IPS DF 19.7 (cell line): ENCODE measurements at regions not wholly inside any gene's neighbourhood (a gene's known extent, or its start where the extent isn't known, plus 50 kb on each side); places are given as distances from the start of the nearest gene placed in this dataset.

Source experiments
- DNase-seq: peaks from one replicate; pipeline ENCODE4 v3.0.0-alpha.2; 2013; ENCODE audit warnings: low read depth, low spot score

DNA sequence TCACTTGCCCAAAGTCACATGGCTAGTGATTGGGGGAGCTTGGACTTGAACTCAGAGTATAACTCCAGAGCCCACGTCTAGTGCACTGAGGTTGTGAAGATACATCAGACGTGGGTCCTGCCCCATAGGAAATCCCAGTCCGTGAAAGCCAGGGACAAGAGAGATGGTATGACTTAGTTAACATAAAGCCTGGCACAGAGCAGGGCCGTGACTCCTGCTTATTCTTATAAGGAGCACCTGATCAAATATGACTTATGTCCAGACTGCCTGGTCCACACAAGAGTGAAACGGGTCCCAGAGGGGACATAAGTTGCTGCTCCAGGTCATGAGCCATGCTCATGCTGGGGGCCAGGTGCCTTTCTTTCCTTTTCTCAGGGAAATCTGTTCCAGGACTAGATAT lies 166.3 kb upstream of the USP24 start:
- DNase-seq: no peak

DNA sequence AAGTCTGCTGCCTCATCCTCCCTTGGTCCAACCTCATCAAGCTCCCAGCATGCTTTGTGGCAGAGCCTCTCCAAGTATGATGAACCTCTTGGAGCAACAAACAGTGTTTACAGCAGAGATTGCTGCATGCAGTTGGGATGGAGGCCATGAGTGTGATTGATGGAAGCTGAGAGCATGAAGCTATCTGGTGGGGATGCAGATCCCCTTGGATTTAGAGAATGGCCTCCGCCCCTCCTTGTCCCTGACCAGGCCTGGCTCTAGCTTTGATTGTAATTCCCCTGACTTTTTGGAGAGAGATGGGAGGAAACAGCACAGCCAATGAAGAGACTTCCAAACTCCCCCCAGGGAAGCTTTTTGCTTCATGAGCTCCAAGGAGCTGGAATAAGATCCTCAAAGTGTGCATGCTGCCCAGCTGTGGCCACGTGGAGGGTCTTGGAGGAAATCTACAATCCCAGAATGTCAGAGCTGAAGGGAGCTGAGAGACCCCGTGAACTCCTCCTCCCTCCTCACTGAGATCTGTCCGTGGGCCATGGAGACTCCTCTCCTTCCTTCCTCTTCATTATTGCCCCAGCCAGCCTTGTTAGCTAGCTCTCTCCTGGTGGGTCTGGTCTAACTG lies 165.3 kb upstream of the USP24 start:
- DNase-seq: no peak

DNA sequence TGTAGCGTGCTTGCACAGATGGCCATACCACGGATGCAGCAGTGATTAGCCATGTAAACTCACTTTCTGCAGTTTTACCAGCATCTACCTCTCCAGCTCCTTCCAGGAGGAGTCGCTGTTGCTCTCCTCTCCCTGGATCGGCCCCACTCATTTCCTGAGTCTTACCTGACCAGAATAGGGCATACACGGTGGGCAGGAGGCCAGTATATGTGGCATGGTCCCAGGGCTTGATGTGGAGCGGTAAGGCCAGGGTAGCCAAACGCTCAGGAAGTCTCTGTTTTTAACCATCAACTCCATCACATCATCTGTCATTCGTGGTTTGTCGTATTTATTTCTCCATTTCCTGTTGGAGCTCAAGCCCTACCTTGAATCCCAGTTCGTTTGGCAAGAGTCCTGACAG lies 163.4 kb upstream of the USP24 start:
- DNase-seq: peak; percentile 23

DNA sequence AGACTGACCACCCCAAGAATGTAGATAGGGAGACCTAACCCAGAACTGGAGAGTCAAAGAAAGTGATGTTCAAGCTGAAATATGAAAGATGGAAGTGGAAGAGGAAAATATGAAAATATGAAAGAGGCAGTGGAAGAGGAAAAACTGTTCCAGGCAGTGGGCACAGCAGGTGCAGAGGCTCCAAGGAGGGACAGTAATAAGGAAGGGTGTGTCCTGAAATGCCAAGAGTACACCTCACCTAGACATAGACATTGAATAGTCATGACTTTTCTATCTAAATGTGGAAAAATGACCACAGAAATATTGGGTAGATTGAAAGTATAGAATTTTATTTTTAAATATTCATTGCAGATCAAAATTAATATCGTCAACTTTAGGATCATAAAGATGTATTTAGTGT lies 161.7 kb upstream of the USP24 start:
- no peak for DNase-seq

DNA sequence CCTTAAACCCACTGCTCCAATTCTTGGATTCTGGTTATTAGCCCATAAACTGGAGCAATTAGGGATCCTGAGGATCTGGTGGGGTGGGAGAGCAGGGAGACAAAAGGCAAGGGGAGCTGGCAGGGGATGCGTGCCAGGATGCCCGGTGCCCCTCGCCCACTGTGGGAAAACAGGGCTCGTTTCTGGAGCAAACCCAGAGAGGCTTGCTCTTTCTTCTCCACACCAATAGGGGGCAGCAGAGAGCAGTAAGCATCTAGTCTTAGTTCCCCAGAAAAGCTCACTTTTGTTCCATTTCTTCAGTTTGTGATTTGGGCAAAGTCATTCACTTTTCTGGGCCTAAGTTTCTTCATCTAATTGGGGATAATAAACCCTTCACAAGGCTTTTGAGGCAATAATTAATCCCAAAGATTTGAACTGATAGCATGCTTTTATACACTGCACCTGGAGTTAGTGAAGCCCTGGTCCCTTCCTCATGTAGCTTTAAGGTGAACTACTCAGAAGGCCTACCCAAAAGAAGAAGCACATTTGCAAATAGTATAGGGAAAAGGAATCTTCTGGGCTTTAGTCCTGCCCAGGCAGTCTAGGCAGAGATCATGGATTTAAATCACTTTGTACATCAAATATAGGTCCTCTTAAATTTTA lies 160.6 kb upstream of the USP24 start:
- DNase-seq: no peak

DNA sequence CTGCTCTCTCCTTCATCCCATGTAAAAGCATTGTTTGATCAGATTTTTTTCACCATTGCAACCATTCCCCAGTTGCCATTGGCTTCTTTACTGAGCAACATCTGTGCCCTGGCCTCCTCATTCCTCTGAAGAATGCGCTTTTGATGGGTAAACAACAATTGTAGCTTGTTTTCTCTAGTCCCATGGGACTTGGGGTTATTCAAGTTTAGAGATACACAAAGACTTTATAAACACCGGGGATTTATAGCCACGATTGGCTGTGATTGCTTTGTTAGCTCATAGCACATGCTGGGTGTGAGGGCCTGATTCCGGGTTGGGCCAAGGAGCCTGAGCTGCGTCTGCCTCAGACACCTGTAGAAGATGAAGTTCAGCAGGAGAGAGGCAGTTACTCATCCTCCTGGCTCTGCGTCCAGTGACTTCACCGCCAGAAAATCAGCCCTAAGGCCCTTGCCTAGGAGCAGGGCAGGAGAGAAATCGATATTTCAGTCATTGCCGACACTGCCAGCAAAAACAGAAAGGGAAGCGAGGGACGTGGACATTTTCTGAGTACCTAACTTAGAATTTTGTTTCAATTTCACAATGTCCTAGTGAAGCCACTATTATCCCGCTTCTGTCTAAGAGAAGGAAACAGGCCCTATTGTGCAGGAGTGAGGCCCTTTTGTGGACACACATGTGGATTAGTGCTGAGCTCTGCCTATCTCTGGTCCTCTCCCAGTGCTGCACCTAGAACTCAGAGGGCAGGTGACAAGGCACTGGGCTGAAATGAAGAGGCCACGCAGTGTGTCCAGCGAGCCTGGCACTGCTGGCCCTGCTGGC lies 159.8 kb upstream of the USP24 start:
- DNase-seq: no peak

DNA sequence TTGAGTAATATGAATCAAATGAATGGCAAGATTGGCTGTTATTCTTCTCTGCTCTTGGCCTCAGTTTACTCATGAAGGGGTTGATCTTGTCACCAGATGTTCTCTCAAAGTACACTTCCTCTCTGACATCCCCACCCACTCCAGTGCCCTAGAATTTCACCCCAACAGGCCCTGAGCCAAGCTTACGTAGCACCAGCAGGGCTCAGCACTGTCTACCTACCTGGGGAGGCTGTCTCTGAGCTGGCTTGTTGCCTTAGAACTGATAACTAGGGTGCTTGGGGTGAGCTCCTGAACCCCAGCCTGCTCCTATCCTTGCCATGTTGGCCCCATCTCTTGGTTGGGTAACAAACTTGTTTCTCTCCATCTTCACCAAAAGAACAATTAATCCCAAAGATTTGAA lies 159.1 kb upstream of the USP24 start:
- DNase-seq: no peak

DNA sequence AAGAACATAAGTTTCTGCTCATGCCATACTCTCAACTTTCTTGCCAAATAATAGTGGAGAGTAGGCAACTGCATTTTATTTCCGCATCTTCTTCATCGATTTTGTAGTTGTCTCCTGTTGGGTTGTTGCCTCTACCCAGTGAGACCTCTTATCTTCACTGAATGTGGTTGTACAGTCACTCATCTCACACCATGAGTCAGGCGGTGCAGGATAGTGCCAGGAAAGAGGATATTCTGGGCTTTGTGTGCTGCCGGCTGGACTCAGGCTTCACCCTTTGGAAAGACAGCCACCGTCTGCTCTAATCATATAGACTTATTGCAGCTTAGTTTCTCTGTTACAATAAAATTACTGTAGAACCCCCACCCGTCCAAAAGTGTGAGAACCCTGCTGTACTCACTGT lies 154.3 kb upstream of the USP24 start:
- DNase-seq: no peak

DNA sequence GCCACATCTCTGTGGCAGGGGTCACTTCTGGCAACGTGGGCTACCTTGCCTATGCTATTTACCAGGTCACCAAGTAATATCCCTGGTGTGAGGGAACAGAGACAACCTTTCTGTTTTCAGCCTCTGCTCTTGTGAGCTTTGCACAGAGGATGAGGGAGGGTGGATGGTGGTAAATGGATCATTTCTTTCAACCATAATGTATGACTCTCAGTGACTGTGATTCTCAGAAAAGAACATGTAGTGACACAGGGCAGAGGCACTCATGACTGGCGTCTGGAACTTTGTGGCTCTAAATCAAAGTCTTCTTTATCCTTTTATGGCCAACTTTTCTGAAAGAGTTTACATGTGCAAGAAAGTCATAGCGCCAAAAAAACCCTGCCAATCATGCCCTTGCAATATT lies 153.5 kb upstream of the USP24 start:
- DNase-seq: no peak

DNA sequence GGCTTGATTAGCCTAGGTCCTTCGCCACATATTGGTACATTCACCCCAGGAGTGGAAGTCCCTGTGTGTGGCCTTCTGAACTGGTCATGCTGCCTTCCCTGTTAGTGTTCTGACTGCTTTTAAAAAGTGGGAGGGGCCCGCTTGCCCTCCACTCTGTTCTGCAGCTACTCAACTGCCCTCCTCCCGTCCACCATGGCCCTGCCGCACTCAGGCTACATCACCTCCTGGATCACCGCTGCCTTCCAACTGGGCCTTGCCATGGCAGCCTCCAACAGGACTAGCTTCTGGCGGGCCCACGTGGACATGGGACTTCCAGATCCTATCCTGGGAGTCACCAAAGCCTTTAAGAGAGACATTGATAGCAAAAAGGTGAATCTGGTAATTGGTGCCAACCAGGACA lies 152.1 kb upstream of the USP24 start:
- no peak for DNase-seq

DNA sequence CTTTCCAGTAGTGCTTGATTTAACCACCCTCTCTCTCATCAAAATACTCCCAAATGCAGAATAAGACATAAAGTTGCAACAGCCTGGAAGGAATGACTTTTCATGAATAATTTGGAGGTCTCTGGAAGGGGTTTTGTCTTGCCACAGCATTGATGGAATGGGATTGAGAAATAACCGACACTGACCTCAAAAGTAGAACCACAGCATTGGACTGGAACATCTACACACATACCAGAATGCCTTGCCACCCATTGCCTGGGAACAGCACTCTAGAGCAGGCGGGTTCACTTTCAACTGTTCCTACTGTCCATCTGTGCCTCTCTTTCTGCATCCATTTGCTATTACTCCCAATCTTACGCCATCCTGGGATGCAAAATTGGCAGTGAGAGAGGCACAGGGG lies 149.1 kb upstream of the USP24 start:
- no peak for DNase-seq

DNA sequence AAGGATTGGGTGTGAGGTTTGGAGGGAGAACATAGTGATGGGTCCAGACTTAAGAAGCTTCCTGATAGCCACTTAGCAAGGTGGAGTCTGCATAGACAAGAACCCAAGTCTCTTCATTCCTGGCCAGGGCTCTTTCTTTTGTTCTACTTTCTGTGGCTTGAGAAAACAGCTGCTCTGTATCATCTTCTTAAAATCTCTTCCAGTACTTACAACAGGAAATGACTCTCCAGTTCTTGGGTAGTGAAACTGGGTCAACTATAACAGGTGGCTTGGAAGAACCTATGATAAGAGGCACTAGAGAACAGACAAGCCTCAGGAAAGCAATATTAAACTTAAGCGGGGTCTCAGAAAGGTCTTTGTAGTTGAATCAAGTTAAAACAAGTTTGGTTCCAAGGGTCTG lies 148.1 kb upstream of the USP24 start:
- DNase-seq: no peak

DNA sequence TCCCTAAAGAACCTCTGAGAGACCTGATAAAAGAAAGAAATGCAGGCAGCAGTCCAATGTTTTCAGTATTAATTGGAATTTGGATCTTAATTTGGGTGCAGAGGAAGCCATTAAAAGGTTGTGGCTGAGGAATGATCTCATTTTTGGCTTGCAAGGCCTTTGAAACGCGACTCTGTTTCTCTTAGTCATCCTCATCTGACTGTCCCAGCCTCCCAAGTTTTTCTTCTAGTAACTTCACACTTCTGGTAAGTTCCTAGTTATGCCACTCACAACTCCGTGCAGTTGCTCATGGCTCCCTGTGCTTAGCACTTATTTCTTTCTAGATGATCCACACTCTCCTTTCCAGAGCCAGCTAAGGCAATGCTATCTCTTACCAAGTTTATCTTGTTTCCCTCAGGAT lies 147.4 kb upstream of the USP24 start:
- no peak for DNase-seq

DNA sequence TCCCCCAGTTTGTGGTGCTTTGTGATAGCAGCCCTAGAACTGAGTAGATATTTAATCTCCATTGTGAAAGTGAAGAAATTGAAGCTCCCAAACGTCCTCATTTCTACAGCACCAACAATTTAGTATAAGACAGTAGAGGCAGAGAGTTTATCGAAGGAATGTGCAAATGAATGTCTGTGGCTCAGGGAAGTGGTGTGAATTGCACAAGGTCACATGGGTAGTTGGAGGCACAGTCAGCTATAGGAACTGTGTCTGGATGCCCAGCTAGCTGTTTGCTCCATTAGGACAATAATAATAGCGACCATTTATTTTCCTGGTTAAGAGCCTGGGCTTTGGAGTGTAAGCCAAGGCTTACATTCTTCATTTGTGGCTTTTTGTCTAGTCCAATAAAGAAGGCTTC lies 144.4 kb upstream of the USP24 start:
- no peak for DNase-seq

DNA sequence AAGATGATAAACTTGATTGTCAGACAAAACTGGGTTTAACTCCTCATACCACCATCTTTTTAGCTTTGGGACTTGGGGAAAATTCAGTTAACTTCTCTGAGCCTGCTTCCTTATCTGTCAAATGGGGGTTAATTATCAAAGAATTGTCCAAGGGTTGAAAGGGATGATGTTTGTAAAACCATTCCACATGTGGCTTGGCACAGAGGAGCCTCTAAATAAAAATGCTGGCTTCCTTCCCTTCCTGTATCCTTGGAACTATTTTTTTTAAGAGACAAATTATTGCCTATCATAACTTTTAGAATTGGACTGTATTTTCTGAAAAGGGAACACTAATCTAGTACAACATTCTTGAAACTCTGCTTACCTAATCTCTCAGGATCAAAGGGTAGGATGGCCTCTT lies 143.4 kb upstream of the USP24 start:
- no peak for DNase-seq

DNA sequence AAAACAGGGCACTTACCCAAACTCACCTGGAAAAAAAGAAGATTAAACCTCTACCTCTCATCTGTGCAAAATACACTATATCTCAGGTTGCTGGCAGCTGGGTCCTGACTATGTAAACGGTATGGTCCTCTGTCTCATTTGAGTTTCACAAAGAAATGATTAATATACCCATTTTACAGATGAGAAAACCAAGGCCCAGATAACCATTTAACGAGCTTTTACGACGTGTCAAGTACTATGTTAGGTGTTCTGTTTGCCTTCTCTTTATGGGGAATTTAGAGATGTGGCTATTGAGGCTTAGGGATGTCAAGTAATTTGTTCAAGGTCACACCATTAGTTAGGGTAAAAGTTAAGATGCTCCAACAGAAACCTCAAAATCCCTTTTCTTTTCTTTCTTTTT lies 140.4 kb upstream of the USP24 start:
- DNase-seq: no peak

DNA sequence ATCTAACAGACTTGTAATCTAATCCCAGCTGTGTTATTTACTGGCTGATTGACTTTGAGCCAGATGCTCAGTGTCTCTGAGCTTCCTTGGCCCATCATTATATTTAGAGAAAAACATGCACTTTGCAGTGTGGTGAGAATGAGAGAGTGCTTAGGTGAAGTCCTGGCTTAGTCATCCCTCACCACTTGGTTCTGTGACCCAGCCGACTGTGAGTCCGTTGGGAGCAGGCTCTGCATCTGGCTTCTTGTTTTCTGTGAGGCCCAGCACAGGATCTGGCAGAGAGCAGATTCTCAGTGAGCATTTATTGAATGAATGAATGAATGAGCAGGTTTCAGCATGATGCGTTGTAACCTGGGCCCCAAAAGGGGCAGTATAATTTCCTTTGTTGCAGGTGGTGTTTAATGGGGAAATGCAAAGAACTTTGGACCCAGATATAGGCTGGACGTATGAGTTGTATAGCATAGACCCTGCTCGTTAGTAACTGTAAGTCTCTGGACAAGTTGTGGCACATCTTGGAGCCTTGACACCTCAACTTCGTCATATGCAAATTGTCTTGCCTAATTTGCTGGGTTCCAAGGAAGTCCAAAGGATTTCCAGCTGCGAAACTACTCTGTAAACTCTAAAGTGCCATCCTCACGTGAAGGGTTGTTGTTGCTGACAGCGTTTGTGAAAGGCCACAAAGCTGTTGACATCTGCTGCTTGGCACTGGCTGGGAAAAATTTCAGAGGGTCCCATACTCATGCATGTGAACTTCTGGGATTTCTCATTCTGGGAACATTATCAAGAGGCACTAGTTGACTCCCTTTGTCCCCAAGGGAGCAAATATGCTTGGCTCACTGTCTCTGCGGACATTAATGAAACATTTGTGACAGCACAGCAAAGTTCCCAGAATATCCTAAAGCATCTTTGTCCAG lies 138.8 kb upstream of the USP24 start:
- DNase-seq: no peak

DNA sequence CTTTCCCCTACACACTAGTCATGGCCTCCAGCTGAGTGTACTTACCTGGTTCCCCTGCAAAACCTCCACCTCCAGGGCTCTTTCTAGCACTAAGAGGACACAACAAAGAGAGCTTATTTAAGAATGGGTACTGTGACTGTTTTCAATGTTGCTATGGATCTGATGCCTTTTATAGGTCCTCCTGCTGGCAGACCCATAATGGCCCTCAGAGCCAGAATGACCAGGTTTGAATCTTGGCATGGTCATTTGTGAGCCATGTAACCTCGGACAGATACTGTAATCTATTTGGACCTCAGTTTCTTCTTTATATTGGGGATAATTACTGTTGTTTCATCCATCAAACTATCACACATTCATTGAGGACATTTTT lies 137.6 kb upstream of the USP24 start:
- no peak for DNase-seq

DNA sequence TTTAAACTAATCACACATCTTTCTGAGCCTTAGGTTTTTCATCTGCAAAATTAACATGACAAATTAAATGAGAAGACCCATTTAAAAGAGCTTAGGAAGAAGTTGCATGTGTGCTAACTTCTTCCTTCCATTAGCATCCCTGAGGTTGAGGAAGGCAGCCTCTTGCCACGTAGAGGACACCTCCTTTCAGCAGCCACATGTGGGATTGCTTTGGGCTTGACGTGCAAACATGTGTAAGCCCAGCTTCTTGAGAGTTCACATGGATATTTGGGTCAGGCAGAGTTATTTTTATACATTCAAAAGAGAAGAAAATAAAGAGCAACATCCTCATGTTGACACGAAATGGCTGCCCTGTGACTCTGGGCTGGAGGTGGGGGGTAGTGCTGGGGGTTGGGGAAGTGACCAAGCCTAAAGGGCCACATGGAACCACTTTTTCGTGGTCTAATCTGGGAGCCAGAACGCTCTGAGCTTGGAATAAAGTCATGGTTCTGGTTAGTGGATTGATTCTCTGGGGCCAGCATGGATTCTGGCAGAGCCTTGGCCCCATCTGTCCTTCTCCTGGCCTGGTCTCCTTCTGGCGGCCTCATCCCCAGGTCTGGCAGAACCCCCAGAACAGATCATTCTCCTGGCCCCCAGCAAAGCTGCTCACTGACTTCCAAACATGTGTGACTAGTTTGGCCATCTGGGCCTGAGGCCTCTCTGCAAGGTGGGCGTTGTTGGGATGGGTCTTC lies 137.1 kb upstream of the USP24 start:
- no peak for DNase-seq

DNA sequence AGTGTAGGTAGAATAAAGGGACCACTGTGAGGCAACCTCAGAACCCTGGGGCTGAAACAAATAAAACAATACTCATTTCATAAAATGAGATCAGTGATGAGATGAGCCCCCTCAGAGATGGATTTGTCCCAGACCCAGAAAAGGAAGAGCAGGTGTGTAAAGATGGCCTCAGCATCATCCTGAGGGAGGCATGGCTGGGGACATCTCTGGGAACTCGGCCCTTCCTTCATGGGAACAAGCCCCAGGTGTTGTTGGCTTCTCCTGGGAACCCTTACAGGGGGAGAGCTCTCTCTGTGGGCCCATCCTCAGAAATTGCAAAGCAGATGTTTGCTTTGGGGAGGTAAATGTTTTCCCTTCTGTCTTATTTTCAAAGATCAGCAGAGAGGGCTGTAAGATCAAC lies 133.2 kb upstream of the USP24 start:
- no peak for DNase-seq

DNA sequence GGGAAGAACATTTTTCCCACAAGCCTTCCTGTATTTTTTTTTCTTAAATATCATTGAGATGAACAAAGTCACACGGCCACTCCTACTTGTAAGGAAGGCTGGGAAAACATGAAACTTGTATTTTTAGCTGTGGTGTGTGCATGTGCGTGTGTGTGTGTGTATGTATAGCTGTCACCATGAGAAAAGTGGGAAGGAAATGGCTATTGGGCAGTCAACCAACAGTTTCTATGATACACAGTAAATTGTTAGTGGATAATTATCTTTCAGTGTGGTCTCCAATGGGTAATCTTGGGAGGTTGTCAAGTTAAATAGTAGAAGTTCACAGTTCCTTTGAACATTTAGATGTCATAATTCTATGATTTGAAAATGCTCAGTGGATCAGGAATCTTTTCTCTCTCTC lies 132.7 kb upstream of the USP24 start:
- DNase-seq: no peak

DNA sequence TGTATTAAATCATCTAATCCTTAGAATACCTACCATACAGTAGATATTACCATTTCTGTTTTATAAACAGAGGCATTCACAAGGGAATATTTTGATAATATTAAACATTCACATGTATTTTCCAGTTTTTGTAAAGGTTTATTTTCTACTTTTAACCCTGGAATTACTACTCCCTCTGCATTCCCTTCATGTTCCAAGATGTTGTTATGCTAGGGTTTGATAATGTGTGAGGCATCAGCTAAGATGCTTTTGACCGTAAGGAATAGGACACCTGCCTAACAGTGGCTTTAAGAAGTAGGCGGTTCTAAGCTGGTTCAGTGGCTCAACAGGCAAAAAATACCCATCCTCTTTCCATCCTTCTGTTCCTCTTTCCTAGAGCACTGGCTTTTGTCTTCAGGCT lies 131.9 kb upstream of the USP24 start:
- no peak for DNase-seq
